Putamen (tissue), 1 donor: ENCODE measurements at regions not wholly inside any gene's neighbourhood (a gene's known extent, or its start where the extent isn't known, plus 50 kb on each side); places are given as distances from the start of the nearest gene placed in this dataset.

Experiments
- DNase-seq: peaks from one replicate; pipeline ENCODE4 v3.0.0-alpha.2; 2016; ENCODE audit warnings: low spot score

DNA sequence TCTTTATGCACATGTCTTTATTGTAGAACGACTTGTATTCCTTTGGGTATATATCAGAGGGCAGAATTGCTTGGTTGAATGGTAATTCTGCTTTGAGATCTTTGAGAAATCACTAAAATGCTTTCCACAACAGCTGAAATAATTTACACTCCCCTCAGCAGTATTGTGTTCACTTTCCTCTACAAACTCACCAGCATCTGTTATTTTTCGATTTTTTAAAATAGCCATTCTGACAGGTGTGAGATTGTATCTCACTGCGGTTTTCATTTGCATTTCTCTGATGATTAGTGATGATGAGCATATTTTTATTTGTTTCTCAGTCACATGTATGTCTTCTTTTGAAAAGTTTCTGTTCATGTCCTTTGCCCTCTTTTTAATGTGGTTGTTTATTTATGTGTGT lies 459.8 kb downstream of the PABPC4L start:
- DNase-seq: no peak

DNA sequence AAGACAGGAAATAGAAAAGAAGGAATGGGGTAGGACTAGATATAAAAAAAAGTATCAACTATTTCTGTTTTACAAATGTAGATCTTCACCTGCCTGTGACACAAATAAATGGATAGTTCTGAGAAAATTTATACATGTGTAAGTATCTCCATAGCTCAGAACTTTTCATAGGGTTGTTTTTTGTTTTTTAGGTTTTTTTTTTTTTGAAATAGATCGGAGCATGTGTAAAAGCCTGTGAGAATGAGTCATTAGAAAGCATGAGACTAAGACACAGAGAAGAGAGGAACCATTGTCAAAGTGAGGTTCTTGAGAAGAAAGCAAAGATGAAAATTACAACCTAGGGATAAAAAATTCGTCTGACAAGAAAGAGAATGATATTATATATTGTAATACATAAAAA lies 481.6 kb downstream of the PABPC4L start:
- DNase-seq: no peak

DNA sequence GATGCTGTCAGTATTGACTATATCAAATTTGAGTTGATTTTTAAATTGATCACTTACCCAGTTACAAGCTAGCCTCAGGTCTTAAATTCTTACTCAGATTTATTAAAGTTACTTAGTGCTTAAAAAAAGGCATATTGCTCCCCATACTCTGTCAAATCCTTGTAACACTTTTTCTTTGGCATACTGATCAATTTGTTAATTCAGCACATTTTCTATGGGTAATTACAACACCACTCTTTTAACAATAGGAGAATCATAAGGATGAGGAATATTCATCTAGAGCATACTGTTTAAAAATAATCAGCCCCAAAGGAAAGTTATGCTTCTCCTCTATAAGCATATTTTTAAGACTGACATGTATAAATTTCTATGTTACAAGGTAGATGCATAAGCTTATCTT lies 482.5 kb downstream of the PABPC4L start:
- DNase-seq: no peak

DNA sequence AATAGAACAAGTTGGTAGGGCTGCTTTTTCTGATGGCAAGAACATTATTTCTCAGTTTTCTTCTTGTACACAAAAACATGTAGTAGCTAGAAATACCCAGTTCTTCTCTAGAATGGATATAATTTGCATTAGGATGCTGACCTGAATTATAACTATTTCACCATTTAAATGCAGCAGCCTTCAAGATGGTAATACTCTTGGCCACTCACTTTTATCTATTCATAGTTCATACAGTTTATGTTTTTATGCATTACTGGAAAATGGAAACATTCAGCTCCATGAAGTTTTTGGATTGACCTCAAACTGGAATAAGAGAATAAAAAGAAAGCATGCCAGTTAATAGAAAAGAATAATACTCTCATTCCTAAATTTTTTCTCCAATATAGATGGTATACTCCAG lies 487.4 kb downstream of the PABPC4L start:
- DNase-seq: no peak

DNA sequence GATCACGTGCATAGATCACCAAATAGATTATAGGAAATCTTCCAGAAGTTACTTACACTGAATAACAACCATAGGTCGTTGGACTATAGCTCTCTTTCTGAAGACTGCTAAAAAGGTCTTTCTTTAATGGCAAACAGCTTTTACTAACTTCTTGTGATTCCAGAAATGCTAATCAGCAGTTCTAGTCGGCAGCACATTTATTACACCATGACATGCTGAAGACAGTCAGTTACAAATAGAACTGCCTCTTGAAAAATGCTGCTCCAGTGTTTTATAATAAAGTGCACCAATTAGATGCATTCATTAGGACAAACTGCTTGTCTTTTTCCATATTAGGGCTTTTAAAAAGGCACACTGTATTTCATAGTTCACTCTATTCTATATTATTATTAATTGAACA lies 488.2 kb downstream of the PABPC4L start:
- DNase-seq: no peak

DNA sequence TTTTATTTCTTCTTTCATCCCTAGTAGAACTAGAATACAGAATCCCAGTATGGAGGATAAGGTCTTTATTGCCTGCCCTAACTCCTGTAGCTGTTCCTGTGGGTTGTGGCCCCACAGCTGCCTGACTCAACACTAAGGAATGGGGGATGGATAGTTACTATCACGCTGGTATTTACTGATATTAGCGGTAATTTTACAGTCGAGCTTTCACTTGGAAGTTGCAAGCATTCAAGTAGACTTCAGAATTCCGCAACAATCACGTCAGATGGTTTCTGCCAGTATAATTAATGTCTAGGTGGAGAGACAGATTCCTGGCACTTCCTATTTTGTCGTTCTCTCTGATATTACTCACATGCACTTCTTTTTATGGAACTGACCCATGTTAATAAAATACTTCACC lies 489.8 kb downstream of the PABPC4L start:
- no peak for DNase-seq

DNA sequence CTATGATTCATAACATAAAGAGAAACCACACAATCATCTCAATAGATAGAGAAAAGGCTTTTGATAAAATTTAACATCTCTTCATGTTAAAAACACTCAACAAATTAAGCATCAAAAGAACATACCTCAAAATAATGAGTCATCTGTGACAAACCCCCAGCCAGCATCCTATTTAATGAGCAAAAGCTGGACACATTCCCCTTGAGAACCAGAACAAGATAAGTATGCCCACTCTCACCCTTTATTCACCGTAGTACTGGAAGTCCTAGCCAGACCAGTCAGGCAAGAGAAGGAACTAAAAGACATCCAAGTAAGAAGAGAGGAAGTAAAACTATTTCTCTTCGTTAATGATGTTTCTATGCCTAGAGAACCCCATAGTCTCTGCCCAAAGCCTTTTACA lies 507.2 kb downstream of the PABPC4L start:
- DNase-seq: no peak

DNA sequence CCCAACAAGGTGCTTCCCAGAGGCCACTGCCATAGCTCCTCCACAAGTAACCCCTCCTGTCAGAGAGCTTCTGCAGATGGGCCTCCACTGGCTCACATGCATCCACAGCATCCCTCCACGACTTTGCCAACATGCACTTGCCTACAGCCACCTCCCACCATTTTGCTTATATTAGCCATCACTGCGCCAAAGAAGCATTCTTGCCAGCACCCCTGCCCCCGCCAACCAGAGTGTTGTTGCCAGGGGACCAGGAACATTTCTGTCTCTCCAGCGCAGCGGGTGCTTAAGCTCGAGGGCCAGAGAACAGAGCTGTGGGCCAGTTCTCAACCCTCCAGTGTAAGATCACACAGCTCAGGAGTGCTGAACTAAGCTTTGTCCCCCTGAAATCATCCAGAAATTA lies 517.6 kb downstream of the PABPC4L start:
- DNase-seq: no peak

DNA sequence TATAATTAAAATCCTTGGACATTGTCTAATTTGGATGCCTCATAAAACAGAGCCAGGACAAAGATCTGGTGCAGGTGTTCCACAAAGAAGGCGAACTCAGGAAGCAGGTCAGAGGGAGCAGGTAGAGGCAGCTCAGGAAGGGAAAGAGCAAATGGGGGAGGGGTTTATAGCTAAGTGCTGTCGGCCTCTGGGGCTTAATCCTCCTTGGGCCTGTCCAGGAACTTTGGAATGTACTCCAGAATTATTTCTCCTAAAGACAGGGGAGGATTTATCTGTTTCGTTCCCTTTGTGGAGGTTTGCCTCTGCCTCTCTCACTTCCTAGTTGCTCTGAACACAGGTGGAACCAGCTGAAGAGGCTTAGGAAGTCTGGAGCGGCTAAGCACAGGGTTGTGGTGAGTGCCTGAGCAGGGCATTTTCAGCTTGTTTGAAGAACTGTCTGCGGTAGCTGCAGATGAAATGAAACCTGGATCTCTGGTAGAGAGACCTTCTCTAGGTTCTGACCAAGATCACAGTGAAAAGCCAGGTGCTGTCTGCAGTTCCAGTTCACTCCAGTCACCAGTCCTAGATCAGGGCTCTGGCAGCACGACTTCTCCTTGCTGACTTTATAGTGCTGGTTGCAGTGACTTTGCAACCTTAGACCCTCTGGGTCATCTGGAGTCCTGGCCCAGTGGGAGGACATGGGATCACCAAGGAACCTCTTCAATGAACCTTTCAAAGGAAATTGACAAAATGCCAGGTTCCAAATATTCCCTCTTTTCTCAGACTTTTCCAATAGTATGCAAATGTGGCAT lies 519.2 kb downstream of the PCDH10 start:
- no peak for DNase-seq

DNA sequence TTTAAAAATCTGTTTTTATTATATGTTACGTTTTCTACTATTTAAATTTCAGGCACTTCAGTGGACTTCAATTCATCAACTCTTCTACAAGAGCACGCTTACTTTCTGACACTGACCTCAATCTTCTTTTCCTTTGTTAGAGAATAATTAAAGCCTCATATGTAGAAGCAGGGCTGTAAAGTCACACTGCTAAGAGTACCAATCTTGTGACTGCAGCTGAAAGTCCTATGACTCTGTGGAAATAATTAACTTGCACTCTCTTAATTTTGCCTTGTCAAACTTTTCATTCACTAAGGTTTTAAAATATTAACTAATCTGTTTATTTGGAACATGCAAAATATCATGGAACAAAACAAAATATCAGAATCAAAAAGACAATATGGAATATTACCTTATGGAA lies 498.1 kb downstream of the PCDH10 start:
- DNase-seq: no peak

DNA sequence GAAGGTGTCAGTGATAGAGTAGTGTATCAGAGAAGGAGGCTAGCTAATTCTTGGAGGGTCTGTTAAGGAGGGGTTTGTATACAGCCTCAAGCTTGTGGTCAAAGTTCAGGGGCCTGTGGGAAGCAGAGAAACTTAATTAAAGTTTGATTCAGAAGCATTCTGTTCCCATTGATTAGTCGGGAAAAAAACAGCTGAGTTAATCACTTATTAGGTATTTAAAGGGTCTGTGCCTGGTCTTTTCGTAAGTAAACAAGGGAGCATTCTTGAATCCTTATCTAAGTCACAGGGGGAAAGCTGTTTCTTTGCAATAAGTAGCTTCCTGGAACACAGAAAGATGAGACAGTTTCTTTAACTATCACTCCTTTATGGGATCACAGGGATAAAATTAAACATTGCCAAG lies 492.1 kb downstream of the PCDH10 start:
- no peak for DNase-seq

DNA sequence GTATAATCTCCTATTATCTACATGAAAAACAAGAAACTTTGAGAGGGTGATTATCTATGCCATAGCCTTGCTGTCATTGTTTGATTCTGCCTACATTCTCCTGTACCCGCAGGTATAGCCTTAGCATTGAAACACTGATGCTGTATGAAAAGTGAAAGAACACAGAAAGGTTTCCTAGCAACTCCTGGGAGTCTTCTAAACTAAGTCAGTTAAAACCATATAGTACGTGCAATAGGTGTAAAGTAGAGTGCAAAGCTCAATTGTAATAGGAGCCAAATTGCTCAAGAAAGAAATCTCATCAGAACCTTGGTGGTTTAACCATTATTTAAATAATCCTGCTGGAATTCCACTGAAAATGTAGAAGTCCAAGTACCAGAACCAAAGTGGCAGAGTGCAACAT lies 489.7 kb downstream of the PCDH10 start:
- no peak for DNase-seq

DNA sequence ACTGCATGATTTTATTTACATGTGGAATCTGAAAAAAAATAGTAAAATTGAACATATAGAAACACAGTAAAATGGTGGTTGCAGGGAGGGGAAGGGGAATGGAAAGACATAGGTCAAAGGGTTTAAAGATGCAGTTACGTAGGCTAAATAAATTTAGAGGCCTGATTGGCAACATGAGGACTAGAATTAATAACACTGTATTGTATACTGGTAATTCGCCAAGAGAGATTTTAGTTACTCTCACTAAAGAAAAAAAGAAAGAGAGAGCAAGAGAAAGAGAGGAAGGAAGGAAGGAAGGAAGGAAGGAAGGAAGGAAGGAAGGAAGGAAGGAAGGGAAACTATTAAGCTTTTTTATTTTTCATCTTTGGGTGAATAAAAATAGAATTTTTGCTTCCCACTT lies 488.1 kb downstream of the PCDH10 start:
- no peak for DNase-seq

DNA sequence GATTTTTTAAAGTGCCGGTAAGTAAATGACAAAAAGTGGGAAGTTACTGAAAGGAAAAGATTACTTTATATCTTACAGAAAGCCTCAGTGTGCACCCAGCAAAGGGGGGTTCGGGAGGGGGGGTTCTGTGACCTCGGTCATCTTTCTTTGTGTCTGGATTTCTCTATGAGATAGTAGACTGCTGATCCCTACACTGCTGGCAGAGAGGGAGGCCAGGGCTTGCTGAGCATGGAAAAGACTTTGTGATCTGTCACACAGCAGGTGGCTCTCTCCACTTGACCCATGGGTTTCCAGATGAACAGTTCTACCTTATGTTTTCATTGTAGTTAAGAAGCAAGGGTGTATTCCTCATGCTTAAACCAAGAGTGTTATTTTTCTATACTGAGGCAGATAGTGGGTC lies 475.6 kb downstream of the PCDH10 start:
- no peak for DNase-seq

DNA sequence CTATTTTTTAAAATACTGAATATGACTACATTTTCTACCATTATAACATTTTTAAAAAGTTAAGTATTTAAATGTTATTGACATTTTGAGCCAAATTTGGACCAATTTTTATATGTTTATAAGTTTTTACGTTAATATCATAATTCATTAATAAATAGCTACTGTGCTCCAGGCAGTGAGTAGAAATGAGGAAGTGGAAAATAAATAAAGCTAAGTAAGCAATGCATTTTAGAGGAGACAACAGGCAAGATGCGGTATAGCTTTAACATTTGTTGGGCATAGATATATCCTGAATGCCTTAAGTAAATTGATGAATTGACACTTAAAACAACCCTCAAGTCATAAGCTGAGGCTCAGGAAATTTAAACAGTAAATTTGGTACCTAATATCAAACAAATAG lies 474.8 kb downstream of the PCDH10 start:
- DNase-seq: no peak

DNA sequence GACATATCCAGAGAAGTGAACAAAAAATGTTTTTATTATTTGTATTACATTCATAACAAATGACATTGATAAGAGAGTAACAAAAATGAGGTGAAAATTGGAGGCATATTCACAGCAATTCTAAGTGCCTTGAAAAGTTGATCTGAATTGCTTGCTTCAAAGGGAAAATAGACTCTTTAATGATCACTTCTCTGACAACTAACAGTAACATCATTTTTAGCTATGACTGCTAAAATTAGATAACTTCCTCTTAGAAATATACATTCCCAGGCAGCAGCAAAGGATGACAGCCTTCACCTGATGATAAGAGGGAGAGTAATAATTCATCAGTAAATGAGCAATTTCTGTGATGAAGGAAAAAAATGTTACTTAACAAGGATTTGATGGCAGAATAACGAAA lies 472.5 kb downstream of the PCDH10 start:
- peak; percentile 36 for DNase-seq

DNA sequence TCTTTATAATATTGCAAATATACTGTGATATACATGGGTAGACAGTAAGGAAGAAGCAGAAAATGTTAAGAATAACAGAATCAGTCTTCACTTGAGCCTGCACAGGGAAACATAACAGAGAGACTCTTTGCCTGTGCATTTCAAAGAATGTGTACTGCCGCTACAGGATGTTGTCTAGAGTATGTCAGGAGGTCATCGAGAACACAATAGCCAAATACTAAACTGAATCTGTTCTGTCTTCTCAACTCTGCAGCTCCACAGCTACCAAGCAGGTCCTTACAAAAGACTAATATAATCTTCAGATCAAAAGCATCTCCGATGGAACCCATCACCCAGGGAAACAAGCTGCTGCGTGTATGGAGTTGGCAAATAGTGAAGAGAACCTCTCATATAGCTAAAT lies 471.5 kb downstream of the PCDH10 start:
- DNase-seq: no peak

DNA sequence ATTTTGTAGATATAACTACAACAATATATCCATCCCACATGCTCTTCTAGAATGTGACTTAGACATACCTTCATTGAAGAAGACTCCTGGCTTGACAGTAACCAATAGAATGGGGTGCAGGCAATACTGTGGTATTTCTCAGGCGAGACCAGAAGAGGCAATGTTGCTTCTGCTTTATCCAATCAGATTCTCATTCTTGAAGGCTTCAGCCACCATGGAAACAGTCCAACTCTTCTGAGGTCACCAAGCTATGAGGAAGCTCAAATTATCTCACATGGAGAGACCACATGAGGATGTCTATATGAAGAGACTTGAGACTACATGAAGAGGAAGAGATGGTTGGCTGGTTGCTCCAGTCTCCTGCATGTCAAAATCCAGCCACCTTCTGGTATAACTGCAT lies 469.9 kb downstream of the PCDH10 start:
- DNase-seq: no peak

DNA sequence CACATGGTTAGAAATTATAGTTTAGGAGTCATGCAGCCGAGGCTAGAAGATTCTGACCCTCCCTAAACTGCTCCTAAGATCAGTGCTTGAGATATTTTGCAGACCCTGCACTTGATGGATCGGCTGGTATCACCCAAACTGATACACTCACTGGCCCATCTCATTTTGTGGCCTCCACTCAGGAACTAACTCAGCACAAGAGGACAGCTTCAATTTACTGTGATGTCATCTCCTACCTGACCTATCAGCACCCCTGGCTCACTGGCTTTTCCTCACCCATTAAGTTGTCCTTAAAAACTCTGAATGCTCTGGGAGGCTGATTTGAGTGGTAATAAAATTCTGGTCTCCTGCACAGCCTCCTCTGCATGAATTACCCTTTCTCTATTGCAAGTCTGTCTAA lies 450.9 kb downstream of the PCDH10 start:
- no peak for DNase-seq

DNA sequence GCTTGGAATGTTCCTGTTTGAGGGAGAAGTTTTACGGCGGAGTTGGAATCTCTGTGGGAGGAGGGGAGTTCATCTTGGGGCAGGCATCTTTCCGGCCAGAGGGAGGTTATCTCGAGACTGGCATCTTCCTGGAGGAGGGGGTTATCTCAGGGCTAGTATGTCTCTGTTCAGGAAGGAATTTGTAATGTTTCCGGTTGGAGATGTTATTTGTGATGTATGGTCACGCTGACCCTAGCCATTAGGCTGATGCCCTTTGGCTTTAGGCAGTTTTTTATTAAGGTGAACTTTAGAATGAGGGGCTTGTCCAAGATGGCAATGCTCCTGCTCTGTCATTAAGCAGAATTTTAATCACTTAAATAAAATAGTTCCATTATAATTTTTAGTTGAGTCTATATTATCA lies 449.7 kb downstream of the PCDH10 start:
- no peak for DNase-seq

DNA sequence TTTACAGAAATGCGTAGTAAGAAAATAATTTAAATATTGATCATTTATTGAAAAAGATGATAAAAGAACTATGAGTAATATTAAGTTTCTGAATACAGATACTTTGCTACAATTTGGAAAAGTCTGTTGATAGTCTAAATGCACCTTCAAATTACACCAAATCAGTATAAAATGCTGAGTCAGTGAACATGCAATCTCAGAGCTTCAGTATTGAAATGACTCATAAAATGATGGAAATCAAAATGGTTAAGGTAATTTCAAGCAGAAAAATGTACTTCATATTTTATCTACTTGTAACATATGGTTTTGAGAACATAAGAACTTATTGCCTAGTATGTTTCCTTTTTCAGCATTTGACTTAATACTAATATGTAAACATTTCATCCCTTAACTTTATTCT lies 448.2 kb downstream of the PCDH10 start:
- no peak for DNase-seq

DNA sequence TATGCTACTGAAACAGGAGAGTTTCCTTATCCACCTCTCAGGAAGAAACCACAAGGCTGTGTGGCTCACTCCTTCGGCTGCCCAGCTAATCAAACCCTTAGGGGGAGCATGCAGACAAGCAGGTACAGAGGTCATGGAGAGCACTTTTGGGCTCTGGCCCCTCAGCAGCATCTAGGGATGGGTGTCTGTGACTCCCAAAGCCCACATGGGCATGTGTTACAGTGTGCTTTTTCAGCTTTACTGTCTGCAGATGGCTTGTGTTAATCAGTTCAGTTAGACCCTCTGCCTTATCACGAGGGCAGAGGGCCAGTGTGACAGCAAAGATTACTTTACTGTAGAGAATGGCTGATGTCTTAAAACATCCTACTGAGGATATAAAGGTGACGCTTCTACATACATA lies 447.4 kb downstream of the PCDH10 start:
- no peak for DNase-seq

DNA sequence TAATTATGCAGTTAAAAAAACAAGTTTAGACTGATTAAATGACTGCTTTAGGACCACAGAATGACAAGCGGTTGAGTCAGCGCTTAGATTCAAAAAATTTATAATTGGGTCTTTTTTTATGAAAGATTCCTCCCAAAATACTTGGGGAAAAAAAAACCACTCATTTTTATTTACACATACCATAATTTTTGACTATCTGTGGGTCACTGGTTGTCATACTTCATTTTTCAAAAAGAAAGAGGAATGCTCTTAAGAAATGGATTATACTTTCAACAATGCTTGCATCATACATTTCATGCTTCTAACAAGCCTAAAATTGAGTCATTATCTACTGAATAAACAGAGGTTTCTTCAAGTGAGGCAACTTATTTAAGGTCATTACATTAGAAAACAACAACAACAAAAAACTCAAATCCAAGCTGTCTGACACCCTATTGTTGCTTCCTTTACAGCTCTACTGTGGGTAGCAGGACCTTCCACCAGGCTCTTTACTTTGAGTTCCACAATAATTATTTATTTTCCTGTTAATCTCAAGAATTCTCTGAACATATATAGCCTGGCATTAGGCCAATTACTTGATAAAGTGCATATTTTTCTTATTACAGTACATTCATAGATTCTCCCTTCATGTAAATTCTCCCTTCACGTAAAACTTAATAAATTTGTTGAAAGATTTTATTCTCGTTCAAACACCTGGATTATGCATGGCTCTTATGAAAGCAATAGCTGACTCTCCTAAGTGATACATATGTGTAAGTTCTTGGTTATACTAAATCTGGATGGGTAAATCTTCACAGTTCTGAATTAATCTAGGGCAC lies 445.5 kb downstream of the PCDH10 start:
- no peak for DNase-seq

DNA sequence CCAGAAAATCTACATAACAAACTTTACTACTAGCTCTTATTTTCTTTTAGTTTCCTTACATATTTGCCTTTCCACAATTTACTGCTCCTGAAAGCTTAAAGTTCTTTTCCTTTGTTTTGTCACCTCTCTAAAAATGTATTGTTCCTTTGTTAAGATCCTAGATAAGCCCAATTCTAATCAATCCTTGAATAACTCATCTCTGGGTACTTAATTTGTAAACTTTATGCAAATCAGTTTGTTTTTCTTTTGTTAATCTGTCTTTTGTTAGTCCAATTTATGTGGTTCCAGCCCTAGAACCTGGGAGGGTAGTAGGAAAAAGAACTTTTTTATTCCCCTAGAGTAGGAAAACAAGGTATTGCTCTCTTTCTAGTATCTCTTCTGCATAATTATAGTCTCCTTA lies 444.7 kb downstream of the PCDH10 start:
- no peak for DNase-seq
